ENCODE measurements at regions not wholly inside any gene's neighbourhood (a gene's known extent, or its start where the extent isn't known, plus 50 kb on each side); places are given as distances from the start of the nearest gene placed in this dataset.

DNA sequence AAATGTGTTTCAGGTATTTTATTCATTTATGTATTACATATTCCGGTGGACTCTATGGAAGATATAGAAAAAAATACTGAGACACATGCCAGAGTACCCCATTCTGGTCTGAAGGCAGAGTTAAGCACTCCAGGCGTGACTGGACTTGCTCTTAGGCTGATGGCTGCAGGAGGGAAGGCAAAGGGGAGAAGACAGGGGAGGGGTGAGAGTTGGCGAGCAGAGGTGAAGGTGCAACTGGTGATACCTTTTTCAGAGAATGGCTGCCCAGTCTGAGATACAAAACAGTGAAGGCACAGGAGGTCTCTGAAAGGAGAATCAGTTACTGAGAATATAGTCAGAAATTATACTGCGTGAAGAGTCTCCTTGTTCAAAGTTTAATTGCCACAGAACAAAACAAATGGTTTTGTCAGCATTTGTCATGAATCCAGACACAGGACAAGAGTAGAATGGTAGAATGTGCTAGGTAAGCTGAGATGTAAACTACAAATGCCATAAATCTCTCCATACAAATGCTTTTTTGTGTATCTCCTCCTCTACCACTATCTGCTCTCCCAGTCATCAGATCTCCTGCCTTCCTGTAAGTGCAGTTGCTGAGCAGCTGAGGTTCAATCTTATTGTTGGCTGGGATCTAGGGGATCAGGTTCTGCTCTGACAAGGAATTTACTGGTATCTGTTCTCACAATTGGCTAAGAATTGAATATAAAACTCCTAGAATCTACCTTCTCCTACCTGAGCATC lies 104.2 kb upstream of the DST start:
- TF ChIP-seq, protein P1, sequence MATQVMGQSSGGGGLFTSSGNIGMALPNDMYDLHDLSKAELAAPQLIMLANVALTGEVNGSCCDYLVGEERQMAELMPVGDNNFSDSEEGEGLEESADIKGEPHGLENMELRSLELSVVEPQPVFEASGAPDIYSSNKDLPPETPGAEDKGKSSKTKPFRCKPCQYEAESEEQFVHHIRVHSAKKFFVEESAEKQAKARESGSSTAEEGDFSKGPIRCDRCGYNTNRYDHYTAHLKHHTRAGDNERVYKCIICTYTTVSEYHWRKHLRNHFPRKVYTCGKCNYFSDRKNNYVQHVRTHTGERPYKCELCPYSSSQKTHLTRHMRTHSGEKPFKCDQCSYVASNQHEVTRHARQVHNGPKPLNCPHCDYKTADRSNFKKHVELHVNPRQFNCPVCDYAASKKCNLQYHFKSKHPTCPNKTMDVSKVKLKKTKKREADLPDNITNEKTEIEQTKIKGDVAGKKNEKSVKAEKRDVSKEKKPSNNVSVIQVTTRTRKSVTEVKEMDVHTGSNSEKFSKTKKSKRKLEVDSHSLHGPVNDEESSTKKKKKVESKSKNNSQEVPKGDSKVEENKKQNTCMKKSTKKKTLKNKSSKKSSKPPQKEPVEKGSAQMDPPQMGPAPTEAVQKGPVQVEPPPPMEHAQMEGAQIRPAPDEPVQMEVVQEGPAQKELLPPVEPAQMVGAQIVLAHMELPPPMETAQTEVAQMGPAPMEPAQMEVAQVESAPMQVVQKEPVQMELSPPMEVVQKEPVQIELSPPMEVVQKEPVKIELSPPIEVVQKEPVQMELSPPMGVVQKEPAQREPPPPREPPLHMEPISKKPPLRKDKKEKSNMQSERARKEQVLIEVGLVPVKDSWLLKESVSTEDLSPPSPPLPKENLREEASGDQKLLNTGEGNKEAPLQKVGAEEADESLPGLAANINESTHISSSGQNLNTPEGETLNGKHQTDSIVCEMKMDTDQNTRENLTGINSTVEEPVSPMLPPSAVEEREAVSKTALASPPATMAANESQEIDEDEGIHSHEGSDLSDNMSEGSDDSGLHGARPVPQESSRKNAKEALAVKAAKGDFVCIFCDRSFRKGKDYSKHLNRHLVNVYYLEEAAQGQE (IDR thresholded peaks at IDR 0.05; ENCODE audit: insufficient replicate concordance, low read depth): no peak
- no peak for TF ChIP-seq GABPA (IDR thresholded peaks at IDR 0.05; ENCODE audit: low read depth)
- no peak for TF ChIP-seq POLR2AphosphoS5 (IDR thresholded peaks at IDR 0.05; ENCODE audit: low read depth)
- TF ChIP-seq SPI1 (IDR thresholded peaks at IDR 0.05; ENCODE audit: borderline replicate concordance, low read depth): no peak
- TF ChIP-seq, protein P2, sequence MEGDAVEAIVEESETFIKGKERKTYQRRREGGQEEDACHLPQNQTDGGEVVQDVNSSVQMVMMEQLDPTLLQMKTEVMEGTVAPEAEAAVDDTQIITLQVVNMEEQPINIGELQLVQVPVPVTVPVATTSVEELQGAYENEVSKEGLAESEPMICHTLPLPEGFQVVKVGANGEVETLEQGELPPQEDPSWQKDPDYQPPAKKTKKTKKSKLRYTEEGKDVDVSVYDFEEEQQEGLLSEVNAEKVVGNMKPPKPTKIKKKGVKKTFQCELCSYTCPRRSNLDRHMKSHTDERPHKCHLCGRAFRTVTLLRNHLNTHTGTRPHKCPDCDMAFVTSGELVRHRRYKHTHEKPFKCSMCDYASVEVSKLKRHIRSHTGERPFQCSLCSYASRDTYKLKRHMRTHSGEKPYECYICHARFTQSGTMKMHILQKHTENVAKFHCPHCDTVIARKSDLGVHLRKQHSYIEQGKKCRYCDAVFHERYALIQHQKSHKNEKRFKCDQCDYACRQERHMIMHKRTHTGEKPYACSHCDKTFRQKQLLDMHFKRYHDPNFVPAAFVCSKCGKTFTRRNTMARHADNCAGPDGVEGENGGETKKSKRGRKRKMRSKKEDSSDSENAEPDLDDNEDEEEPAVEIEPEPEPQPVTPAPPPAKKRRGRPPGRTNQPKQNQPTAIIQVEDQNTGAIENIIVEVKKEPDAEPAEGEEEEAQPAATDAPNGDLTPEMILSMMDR (IDR thresholded peaks at IDR 0.05; ENCODE audit: insufficient read depth, low read length): no peak
- DNase-seq (ENCODE audit: low read depth in 1 of 2, low spot score in 1 of 2): no peak
- Histone ChIP-seq H3K4me3 (replicated peaks; ENCODE audit: insufficient read depth, low read length) (no peak overlapping the region), H3K27ac (replicated peaks) (no peak overlapping the region), H3K27me3 (ENCODE audit: insufficient read depth, poor library complexity, severe bottlenecking) (no peaks in the 10 kb centered on the region)

DNA sequence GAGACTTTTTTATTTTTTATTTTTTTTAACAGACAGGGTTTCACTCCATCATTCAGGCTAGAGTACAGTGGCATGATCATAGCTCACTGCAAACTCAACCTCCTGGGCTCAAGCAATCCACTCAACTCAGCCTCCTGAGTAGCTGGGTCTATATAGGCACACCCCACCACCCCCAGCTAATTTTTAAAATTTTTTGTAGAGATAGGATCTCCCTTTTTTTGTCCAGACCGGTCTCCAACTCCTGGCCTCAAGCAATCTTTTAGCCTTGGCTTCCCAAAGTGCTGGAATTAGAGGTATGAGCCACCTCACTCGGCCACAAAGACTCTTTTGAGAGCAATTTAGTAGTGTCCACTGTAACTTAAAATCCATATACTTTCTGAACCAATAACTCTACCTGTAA lies 103.3 kb upstream of the DST start:
- TF ChIP-seq, protein P2 (IDR thresholded peaks at IDR 0.05; ENCODE audit: insufficient read depth, low read length): no peak
- TF ChIP-seq POLR2AphosphoS5 (IDR thresholded peaks at IDR 0.05; ENCODE audit: low read depth): no peak
- no peak for TF ChIP-seq GABPA (IDR thresholded peaks at IDR 0.05; ENCODE audit: low read depth)
- TF ChIP-seq SPI1 (IDR thresholded peaks at IDR 0.05; ENCODE audit: borderline replicate concordance, low read depth): no peak
- DNase-seq (ENCODE audit: low read depth in 1 of 2, low spot score in 1 of 2): no peak
- H3K27ac ChIP-seq (replicated peaks): no peak overlapping the region
- no peaks in the 10 kb centered on the region for H3K27me3 ChIP-seq (ENCODE audit: insufficient read depth, poor library complexity, severe bottlenecking)
- H3K4me3 ChIP-seq (replicated peaks; ENCODE audit: insufficient read depth, low read length): no peak overlapping the region

DNA sequence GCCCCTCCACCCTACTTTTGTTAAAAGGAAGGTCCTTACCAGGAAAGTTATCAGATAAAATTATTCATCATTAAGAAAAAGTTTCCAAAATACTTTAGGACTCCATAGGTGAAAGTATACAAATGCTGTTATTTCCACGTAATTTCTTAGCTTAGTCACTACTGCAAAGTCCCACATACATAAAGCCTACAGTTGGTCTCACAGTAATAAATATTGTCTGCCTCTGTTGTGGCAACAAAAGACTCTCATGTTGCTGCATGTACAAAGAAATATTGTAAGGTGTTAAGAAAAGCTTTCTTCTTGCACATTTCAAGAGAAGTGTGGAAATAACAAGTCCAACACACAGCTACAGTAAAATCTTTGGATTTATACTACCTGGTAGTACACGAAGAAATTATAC lies 102.4 kb upstream of the DST start:
- DNase-seq (ENCODE audit: low read depth in 1 of 2, low spot score in 1 of 2): no peak
- Histone ChIP-seq H3K4me3 (replicated peaks; ENCODE audit: insufficient read depth, low read length) (no peak overlapping the region), H3K27me3 (ENCODE audit: insufficient read depth, poor library complexity, severe bottlenecking) (no peaks in the 10 kb centered on the region), H3K27ac (replicated peaks) (no peak overlapping the region)
- TF ChIP-seq, protein P1 (IDR thresholded peaks at IDR 0.05; ENCODE audit: insufficient replicate concordance, low read depth): no peak
- TF ChIP-seq POLR2AphosphoS5 (IDR thresholded peaks at IDR 0.05; ENCODE audit: low read depth) (no peak), GABPA (IDR thresholded peaks at IDR 0.05; ENCODE audit: low read depth) (no peak), SPI1 (IDR thresholded peaks at IDR 0.05; ENCODE audit: borderline replicate concordance, low read depth) (no peak)
- TF ChIP-seq, protein P2 (IDR thresholded peaks at IDR 0.05; ENCODE audit: insufficient read depth, low read length): no peak
